Vagina (tissue), 2 donors: ENCODE measurements at regions not wholly inside any gene's neighbourhood (a gene's known extent, or its start where the extent isn't known, plus 50 kb on each side); places are given as distances from the start of the nearest gene placed in this dataset.
A peak's percentile ranks its signal among the peaks of the same experiment; 100 is the strongest.

ENCODE experiments used
- DNase-seq, 2 donors: peaks; one replicate each; pipeline ENCODE4 v3.0.0-alpha.2; 2017; ENCODE audit errors: extremely low spot score in 2 of 2
- H3K27ac ChIP-seq: fragments of 200-600 bp; sonication (generic); one replicate; pipeline ENCODE4 v1.5.1; 2019
- H3K27me3 ChIP-seq: fragments of 200-600 bp; sonication (generic); one replicate; pipeline ENCODE4 v1.5.1; 2019
- H3K36me3 ChIP-seq, 2 donors: fragments of 200-600 bp; sonication (generic); one replicate each; pipeline ENCODE4 v1.5.1; 2017 to 2019
- H3K4me1 ChIP-seq: fragments of 200-600 bp; sonication (generic); one replicate; pipeline ENCODE4 v1.5.1; 2019
- H3K4me3 ChIP-seq, 2 donors: fragments of 200-600 bp; sonication (generic); 1 replicate in 1 of 2; 2 replicates in 1 of 2; pipeline ENCODE4 v1.5.1; 2016 to 2019
- H3K9me3 ChIP-seq: fragments of 200-600 bp; sonication (generic); one replicate; pipeline ENCODE4 v1.5.1; 2019
- POLR2A ChIP-seq, 2 donors: fragments of 450-650 bp; IDR thresholded peaks; one replicate each; pipeline ENCODE4 v1.6.1; 2017; ENCODE audit warnings: antibody characterized with exemption in 2 of 2, mild to moderate bottlenecking in 2 of 2, moderate library complexity in 2 of 2
- POLR2AphosphoS5 ChIP-seq, 2 donors: sonication (generic); formaldehyde crosslinking; IDR thresholded peaks; one replicate each; pipeline ENCODE4 v1.9.0; 2017; ENCODE audit warnings: antibody characterized with exemption in 2 of 2, mild to moderate bottlenecking in 2 of 2, low read depth in 1 of 2; ENCODE audit not compliant: insufficient read depth in 1 of 2
- intact Hi-C: fragments of 100-400 bp; cut with DNase I; formaldehyde crosslinking; loops from one replicate; pipeline ENCODE4 v1.15.1; 2023
- TF ChIP-seq, protein P1 (sequence below), 3 experiments: fragments of 450-650 bp in 2 of 3; fragments of 200-600 bp in 1 of 3; sonication (generic) in 1 of 3; IDR thresholded peaks; one replicate each; pipeline ENCODE4 v1.5.1; 2017 to 2019; ENCODE audit warnings: antibody characterized with exemption in 3 of 3, mild to moderate bottlenecking in 2 of 3, moderate library complexity in 2 of 3

GRCh38 chr1:112251766-112252506, 144.1 kb upstream of the CTTNBP2NL start:
- TF ChIP-seq POLR2A (IDR thresholded peaks at IDR 0.05) (no peak), POLR2AphosphoS5 (IDR thresholded peaks at IDR 0.05; ENCODE audit: insufficient read depth in 1 of 2, low read depth in 1 of 2) (no peak)
- TF ChIP-seq, protein P1, sequence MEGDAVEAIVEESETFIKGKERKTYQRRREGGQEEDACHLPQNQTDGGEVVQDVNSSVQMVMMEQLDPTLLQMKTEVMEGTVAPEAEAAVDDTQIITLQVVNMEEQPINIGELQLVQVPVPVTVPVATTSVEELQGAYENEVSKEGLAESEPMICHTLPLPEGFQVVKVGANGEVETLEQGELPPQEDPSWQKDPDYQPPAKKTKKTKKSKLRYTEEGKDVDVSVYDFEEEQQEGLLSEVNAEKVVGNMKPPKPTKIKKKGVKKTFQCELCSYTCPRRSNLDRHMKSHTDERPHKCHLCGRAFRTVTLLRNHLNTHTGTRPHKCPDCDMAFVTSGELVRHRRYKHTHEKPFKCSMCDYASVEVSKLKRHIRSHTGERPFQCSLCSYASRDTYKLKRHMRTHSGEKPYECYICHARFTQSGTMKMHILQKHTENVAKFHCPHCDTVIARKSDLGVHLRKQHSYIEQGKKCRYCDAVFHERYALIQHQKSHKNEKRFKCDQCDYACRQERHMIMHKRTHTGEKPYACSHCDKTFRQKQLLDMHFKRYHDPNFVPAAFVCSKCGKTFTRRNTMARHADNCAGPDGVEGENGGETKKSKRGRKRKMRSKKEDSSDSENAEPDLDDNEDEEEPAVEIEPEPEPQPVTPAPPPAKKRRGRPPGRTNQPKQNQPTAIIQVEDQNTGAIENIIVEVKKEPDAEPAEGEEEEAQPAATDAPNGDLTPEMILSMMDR (IDR thresholded peaks at IDR 0.05): no peak
- intact Hi-C loops: no loop called here
- no peak overlapping the region for H3K4me3 ChIP-seq
- DNase-seq: no peak
- no peaks in the 10 kb centered on the region for H3K9me3 ChIP-seq
- H3K27ac ChIP-seq: no peak overlapping the region
- no peaks in the 10 kb centered on the region for H3K4me1 ChIP-seq
- no peaks in the 10 kb centered on the region for H3K27me3 ChIP-seq
- no peaks in the 10 kb centered on the region for H3K36me3 ChIP-seq

GRCh38 chr1:112253366-112253765, 142.6 kb upstream of the CTTNBP2NL start:
- Histone ChIP-seq H3K9me3 (no peaks in the 10 kb centered on the region), H3K4me1 (no peaks in the 10 kb centered on the region), H3K4me3 (no peak overlapping the region), H3K27me3 (no peaks in the 10 kb centered on the region), H3K36me3 (no peaks in the 10 kb centered on the region), H3K27ac (no peak overlapping the region)
- no peak for DNase-seq
- TF ChIP-seq, protein P1 (IDR thresholded peaks at IDR 0.05): no peak
- intact Hi-C loops: no loop called here

DNA sequence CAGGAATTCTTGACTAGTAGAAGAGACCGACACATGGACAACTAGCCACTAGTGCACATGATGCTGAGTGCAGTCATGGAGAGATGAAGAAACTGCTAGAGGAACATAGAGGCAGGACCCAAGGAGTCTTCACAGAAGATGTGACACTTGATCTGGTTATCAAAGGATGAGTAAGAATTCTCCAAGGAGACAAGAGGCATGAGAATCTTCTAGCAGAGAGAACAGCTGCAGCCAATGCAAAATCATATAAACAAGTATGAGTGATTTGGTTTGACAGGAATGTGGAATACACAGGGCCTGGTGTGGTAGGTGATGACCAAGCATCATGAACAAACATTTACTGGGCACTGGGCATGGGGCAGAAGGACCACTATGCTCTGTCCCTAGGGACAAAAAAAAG, 140.9 kb upstream of the CTTNBP2NL start:
- no peak for DNase-seq
- Histone ChIP-seq H3K27me3 (no peaks in the 10 kb centered on the region), H3K4me1 (peaks cover 10% of the 10 kb centered on the region), H3K4me3 (no peak overlapping the region), H3K36me3 (no peaks in the 10 kb centered on the region), H3K27ac (no peak overlapping the region), H3K9me3 (no peaks in the 10 kb centered on the region)
- TF ChIP-seq POLR2A (IDR thresholded peaks at IDR 0.05) (no peak), POLR2AphosphoS5 (IDR thresholded peaks at IDR 0.05; ENCODE audit: insufficient read depth in 1 of 2, low read depth in 1 of 2) (no peak)
- TF ChIP-seq, protein P1 (IDR thresholded peaks at IDR 0.05): no peak
- intact Hi-C loops: no loop called here

DNA sequence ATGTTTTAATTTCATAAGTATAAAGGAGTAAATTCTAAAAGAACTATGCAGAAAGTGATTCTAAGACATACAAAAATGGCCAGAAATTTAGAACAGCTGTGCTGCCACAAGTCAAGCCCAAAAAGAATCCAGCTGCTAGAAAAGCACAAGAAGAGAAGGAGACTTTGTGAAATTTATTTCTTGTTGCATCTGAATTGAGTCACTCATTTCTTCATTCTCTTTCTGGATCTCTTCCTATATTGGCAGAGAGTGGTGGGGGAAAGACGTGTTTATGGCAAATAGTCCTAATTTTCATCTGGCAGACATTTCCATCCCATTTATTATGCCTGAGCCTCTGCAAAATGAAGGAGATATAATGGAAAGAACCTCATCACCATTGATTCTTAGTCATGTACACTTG, 139.6 kb upstream of the CTTNBP2NL start:
- Histone ChIP-seq H3K27ac (no peak overlapping the region), H3K9me3 (no peaks in the 10 kb centered on the region), H3K36me3 (no peaks in the 10 kb centered on the region), H3K27me3 (no peaks in the 10 kb centered on the region), H3K4me3 (no peak overlapping the region), H3K4me1 (peaks cover 11% of the 10 kb centered on the region)
- DNase-seq: no peak
- intact Hi-C loops: no loop called here
- TF ChIP-seq, protein P1 (IDR thresholded peaks at IDR 0.05): no peak
- TF ChIP-seq POLR2AphosphoS5 (IDR thresholded peaks at IDR 0.05; ENCODE audit: insufficient read depth in 1 of 2, low read depth in 1 of 2): peak in 1 of 2 donors; percentile 26

- Histone ChIP-seq H3K27ac (no peak overlapping the region), H3K27me3 (no peaks in the 10 kb centered on the region), H3K4me3 (no peak overlapping the region), H3K9me3 (no peaks in the 10 kb centered on the region), H3K4me1 (peaks cover 11% of the 10 kb centered on the region), H3K36me3 (no peaks in the 10 kb centered on the region)
- DNase-seq: no peak
- TF ChIP-seq POLR2A (IDR thresholded peaks at IDR 0.05): no peak
- intact Hi-C loops: no loop called here
These were observed 138.8 kb upstream of the CTTNBP2NL start for GRCh38 chr1:112257043-112257835.
